ENCODE measurements at regions not wholly inside any gene's neighbourhood (a gene's known extent, or its start where the extent isn't known, plus 50 kb on each side); places are given as distances from the start of the nearest gene placed in this dataset.

GRCh38 chr14:22168092-22168955, 420.7 kb downstream of the DAD1 start:
- TF ChIP-seq EP300 (IDR thresholded peaks at IDR 0.05; ENCODE audit: borderline replicate concordance) (no peak), CREB1 (IDR thresholded peaks at IDR 0.05; ENCODE audit: low read depth) (no peak)
